HG03521 (cell line): ENCODE measurements at regions not wholly inside any gene's neighbourhood (a gene's known extent, or its start where the extent isn't known, plus 50 kb on each side); places are given as distances from the start of the nearest gene placed in this dataset.

Source experiments
- ATAC-seq: cut with Tn5 transposase; IDR thresholded peaks from one replicate; pipeline ENCODE4 v1.9.1; 2021; ENCODE audit warnings: mild to moderate bottlenecking, moderate library complexity; ENCODE audit not compliant: unreplicated experiment

- no peak for ATAC-seq
Measured at GRCh38 chr5:98463676-98464075, 309.8 kb upstream of the RGMB start.

GRCh38 chr5:98464737-98465330 lies 308.6 kb upstream of the RGMB start:
- no peak for ATAC-seq

- no peak for ATAC-seq
Measured at GRCh38 chr5:98468188-98468869, 305.1 kb upstream of the RGMB start.

GRCh38 chr5:98470747-98471146 lies 302.7 kb upstream of the RGMB start:
- ATAC-seq: no peak

- ATAC-seq: no peak
Measured at GRCh38 chr5:98471458-98471857, 302.0 kb upstream of the RGMB start.

- ATAC-seq: no peak
Measured at GRCh38 chr5:98474216-98474615, 299.2 kb upstream of the RGMB start.

- no peak for ATAC-seq
Measured at GRCh38 chr5:98474782-98475181, 298.7 kb upstream of the RGMB start.

- ATAC-seq: no peak
Measured at GRCh38 chr5:98482321-98483300, 290.9 kb upstream of the RGMB start.

- no peak for ATAC-seq
Measured at GRCh38 chr5:98483301-98483685, 290.2 kb upstream of the RGMB start.

- no peak for ATAC-seq
Measured at GRCh38 chr5:98489021-98489420, 284.4 kb upstream of the RGMB start.

- ATAC-seq: no peak
Measured at GRCh38 chr5:98490348-98490747, 283.1 kb upstream of the RGMB start.

GRCh38 chr5:98492258-98492657 lies 281.2 kb upstream of the RGMB start:
- ATAC-seq: no peak

GRCh38 chr5:98497418-98497817 lies 276.0 kb upstream of the RGMB start:
- no peak for ATAC-seq

GRCh38 chr5:98498028-98498427 lies 275.4 kb upstream of the RGMB start:
- no peak for ATAC-seq

GRCh38 chr5:98499892-98500291 lies 273.6 kb upstream of the RGMB start:
- ATAC-seq: no peak

GRCh38 chr5:98500811-98501210 lies 272.7 kb upstream of the RGMB start:
- ATAC-seq: no peak

- ATAC-seq: no peak
Measured at GRCh38 chr5:98503616-98504015, 269.8 kb upstream of the RGMB start.

GRCh38 chr5:98504505-98504904 lies 269.0 kb upstream of the RGMB start:
- no peak for ATAC-seq

- ATAC-seq: no peak
Measured at GRCh38 chr5:98510143-98510985, 263.1 kb upstream of the RGMB start.

- no peak for ATAC-seq
Measured at GRCh38 chr5:98513380-98513779, 260.1 kb upstream of the RGMB start.

- ATAC-seq: no peak
Measured at GRCh38 chr5:98514215-98514614, 259.2 kb upstream of the RGMB start.
